IPS DF 6.9 (cell line): ENCODE measurements at regions not wholly inside any gene's neighbourhood (a gene's known extent, or its start where the extent isn't known, plus 50 kb on each side); places are given as distances from the start of the nearest gene placed in this dataset.
"Not testable (repeated sequence)": the region's sequence is repeated elsewhere in the genome, so short reads cannot be mapped to it uniquely, and the experiment has no call there.

Experiments used
- DNase-seq: peaks from one replicate; pipeline ENCODE4 v3.0.0-alpha.2; 2013; ENCODE audit warnings: low read depth, low spot score
- H3K27ac ChIP-seq: one replicate; pipeline ENCODE4 v1.5.1; 2013; ENCODE audit warnings: low read length, control low read depth
- H3K27me3 ChIP-seq: 2 replicates; pipeline ENCODE4 v1.6.1; 2013; ENCODE audit warnings: mild to moderate bottlenecking, low read length; ENCODE audit not compliant: control insufficient read depth, insufficient read depth
- H3K36me3 ChIP-seq: 2 replicates; pipeline ENCODE4 v1.6.1; 2013; ENCODE audit warnings: low read length; ENCODE audit not compliant: control insufficient read depth, insufficient read depth
- H3K4me1 ChIP-seq: 2 replicates; pipeline ENCODE4 v1.6.1; 2013; ENCODE audit warnings: low read length; ENCODE audit not compliant: control insufficient read depth, insufficient read depth
- H3K4me3 ChIP-seq: 2 replicates; pipeline ENCODE4 v1.5.1; 2013; ENCODE audit warnings: mild to moderate bottlenecking, low read length
- H3K9me3 ChIP-seq: 2 replicates; pipeline ENCODE4 v1.6.1; 2013; ENCODE audit warnings: low read length, inconsistent platforms; ENCODE audit not compliant: control insufficient read depth, insufficient read depth
- WGBS: extraction: QIAGEN DNeasy Blood & Tissue Kit; methylation state at CpG from one replicate; pipeline ENCODE4 v1.1.7; 2013; ENCODE audit warnings: mixed read lengths, missing lambda C conversion rate; ENCODE audit not compliant: insufficient read length, insufficient coverage; 5-methylcytosine and 5-hydroxymethylcytosine counted together

DNA sequence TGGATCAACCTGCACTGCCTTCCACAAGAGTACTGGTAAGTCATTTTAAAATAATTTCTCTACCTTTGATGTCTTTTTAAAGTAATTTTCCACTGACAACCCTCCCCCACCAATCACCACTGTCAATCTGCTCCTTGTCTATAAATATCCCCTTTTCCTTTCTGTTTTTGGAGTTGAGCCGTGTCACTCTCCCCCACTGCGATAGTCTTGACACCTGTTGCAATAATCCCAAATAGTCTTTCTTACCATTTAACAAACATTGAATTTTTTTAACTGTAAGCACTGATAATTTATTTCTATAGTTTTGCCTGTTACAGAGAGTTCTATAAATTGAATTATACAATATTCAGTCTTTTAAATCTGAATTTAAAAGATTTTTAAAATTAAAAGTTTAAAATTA, 420.9 kb downstream of the COL11A1 start:
- Histone ChIP-seq H3K27me3 (no peaks in the 10 kb centered on the region), H3K4me3 (no peak overlapping the region), H3K36me3 (no peaks in the 10 kb centered on the region), H3K4me1 (no peaks in the 10 kb centered on the region), H3K27ac (no peak overlapping the region), H3K9me3 (no peaks in the 10 kb centered on the region)
- WGBS = no CpG with 5 or more reads among the region's 2 CpGs
- no peak for DNase-seq

DNA sequence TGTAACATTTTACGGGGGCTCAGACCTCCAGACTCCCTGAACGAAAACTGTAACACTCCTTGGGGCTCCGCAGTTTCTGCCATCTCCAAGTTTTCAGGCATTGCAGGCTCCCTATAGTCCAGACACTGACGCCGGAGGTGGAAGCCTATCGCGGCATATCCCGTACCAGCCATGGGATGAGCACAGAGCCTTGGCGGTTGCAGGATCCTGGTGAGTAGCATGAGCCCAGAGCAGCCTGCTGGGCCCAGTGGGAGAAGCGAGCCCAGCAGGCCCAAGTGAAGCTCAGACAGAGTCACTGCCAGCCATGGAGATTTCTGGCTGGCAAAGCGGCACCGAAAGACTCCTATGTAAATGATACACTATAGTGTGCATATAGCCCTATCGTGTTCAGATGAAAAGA, 446.8 kb downstream of the COL11A1 start:
- no CpG with 5 or more reads among the region's 13 CpGs for whole genome bisulfite sequencing
- H3K9me3 ChIP-seq = no peaks in the 10 kb centered on the region
- no peak overlapping the region for H3K27ac ChIP-seq
- no peaks in the 10 kb centered on the region for H3K4me1 ChIP-seq
- H3K36me3 ChIP-seq = no peaks in the 10 kb centered on the region
- no peak overlapping the region for H3K4me3 ChIP-seq
- no peaks in the 10 kb centered on the region for H3K27me3 ChIP-seq
- DNase-seq = no peak

DNA sequence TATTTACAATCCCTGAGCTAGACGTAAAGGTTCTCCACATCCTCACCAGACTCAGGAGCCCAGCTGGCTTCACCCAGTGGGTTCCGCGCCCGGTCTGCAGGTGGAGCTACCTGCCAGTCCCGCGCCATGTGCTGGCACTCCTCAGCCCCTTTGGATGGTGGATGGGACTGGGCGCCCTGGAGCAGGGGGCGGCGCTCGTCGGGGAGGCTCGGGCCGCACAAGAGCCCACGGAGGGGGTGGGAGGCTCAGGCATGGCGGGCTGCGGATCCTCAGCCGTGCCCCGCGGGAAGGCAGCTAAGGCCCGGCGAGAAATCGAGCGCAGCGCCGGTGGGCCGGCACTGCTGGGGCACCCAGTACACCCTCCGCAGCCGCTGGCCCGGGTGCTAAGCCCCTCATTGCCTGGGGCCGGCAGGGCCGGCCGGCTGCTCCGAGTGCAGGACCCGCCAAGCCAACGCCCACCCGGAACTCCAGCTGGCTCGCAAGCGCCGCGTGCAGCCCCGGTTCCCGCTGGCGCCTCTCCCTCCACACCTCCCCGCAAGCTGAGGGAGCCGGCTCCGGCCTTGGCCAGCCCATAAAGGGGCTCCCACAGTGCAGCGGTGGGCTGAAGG, 448.3 kb downstream of the COL11A1 start:
- H3K27ac ChIP-seq, H3K4me3 ChIP-seq, H3K9me3 ChIP-seq, H3K27me3 ChIP-seq, H3K36me3 ChIP-seq, H3K4me1 ChIP-seq, DNase-seq: not testable (repeated sequence)
- WGBS = no CpG with 5 or more reads among the region's 47 CpGs

DNA sequence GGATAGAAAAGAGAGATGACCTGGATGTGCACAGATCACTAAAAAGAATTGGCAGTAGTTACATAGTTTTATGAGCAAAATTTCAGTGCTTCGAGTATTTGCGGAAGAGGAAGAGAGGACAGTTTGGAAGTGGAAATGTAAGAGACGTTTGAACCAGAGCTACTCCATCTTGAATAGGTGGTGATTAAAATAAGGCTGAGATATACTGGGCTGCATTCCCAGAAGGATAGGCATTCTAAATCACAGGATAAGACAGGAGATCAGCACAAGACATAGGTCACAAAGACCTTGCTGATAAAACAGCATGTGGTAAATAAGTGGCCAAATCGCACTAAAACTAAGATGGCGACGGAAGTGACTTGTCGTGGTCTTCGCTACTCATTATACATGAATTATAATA, 453.3 kb downstream of the COL11A1 start:
- Histone ChIP-seq H3K4me1 (no peaks in the 10 kb centered on the region; the same call in 1 of the 2 replicates), H3K4me3 (no peak overlapping the region), H3K27me3 (no peaks in the 10 kb centered on the region), H3K9me3 (no peaks in the 10 kb centered on the region), H3K27ac (no peak overlapping the region), H3K36me3 (no peaks in the 10 kb centered on the region)
- no CpG with 5 or more reads among the region's 8 CpGs for WGBS
- DNase-seq = no peak

DNA sequence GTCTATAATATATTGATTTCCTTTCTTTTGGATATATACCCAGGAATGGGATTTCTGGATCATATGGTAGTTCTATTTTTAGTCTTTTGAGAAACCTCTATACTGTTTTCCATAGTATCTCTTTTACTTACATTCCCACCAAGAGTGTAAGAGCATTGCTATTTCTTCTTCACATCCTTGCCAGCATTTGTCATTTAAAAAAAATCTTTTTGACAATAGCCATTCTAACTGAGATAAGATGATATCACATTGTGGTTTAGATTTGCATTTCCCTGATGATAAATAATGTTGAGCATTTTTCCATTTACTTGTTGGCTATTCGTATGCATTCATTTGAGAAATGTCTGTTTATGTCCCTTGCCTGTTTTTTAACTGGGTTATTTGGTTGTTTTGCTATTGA, 467.4 kb downstream of the COL11A1 start:
- no peaks in the 10 kb centered on the region for H3K9me3 ChIP-seq
- no peaks in the 10 kb centered on the region for H3K36me3 ChIP-seq
- no peak overlapping the region for H3K27ac ChIP-seq
- no CpG with 5 or more reads among the region's 1 CpG for whole genome bisulfite sequencing
- no peak overlapping the region for H3K4me3 ChIP-seq
- no peak for DNase-seq
- no peaks in the 10 kb centered on the region for H3K27me3 ChIP-seq
- no peaks in the 10 kb centered on the region for H3K4me1 ChIP-seq

DNA sequence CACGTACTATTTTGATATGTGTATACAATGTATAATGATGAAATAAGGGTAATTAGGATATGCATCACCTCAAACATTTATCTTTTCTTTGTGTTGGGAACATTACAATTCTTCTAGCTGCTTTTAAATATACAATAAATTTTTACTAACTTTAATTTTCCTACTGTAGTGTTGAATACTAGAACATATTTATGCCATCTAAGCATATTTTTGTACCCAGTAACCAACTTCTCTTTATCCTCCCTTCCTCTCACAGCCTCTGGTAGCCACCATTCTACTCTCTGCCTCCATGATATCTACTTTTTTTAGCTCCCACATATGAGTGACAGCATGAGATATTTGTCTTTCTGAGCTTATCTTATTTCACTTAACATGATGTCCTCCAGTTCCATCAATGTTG, 468.0 kb downstream of the COL11A1 start:
- no peak for DNase-seq
- no peaks in the 10 kb centered on the region for H3K9me3 ChIP-seq
- no peaks in the 10 kb centered on the region for H3K27me3 ChIP-seq
- WGBS = no CpG with 5 or more reads among the region's 1 CpG
- no peak overlapping the region for H3K27ac ChIP-seq
- no peaks in the 10 kb centered on the region for H3K4me1 ChIP-seq
- no peak overlapping the region for H3K4me3 ChIP-seq
- H3K36me3 ChIP-seq = no peaks in the 10 kb centered on the region

DNA sequence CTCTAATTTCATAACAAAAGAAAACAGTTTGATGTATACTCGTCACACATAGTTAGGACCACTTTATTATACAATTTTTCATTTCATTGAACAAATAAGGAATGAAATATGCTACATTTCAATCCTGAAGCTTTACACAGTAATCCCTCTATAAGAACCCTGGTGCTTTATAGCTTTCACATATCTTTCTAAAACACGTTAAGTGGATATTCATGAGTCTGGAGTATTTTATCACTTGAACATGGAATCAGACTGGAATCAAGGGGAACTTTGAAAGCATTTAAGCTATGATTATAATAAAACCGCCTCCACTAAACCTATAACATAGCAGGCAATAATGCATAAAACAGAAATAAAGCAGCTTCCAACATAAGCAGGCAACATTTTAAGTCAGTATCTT, 476.6 kb downstream of the COL11A1 start:
- no peaks in the 10 kb centered on the region for H3K27me3 ChIP-seq
- H3K4me3 ChIP-seq = no peak overlapping the region
- H3K27ac ChIP-seq = no peak overlapping the region
- no peaks in the 10 kb centered on the region for H3K36me3 ChIP-seq
- WGBS = no CpG with 5 or more reads among the region's 3 CpGs
- H3K9me3 ChIP-seq = no peaks in the 10 kb centered on the region
- no peaks in the 10 kb centered on the region for H3K4me1 ChIP-seq
- no peak for DNase-seq

DNA sequence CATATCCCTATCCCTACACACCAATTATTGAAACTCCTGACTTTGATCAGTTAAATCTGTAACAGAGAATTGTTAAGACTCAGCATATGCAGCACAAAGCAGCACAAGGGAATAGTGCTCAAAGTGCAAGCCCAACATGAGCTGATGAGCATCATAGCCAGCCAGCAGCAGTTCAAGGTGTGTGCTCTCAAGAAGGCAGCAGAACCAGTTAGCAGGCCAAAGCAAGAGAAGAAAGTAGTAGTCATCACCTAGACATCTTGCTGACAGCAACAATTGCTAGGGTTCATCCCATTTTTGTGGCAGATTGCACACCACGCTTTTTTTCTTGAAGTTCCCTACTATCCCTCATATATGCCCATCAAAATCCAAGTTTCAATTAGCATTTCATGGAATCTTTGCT, 478.3 kb downstream of the COL11A1 start:
- Histone ChIP-seq H3K9me3 (no peaks in the 10 kb centered on the region), H3K27ac (no peak overlapping the region), H3K4me3 (no peak overlapping the region), H3K36me3 (no peaks in the 10 kb centered on the region), H3K4me1 (no peaks in the 10 kb centered on the region), H3K27me3 (no peaks in the 10 kb centered on the region)
- no CpG with 5 or more reads among the region's 1 CpG for WGBS
- no peak for DNase-seq

DNA sequence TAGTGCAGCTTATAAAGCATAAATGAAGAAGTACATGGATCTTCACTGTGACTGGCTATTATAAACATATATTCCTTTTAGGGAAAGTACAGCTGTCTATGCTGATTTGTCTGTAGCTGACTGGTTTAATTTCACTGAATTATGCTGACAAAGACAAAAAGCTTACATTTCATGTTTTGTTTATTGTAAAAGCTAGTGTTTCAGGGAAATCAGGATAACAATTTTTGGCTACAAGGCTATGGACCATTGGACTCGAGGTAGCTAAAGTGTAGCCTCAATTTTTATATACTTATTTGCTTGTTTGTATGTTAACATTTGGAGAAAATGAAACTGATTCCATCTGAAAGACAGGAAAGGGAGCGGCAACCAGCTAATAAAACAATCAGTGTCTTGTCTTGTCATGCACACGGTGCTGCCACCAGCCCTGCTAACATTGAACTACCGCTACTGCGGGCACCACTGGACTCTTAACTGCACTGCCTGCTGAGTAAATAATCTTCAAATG, 480.2 kb downstream of the COL11A1 start:
- no peak overlapping the region for H3K27ac ChIP-seq
- no peaks in the 10 kb centered on the region for H3K36me3 ChIP-seq
- no peaks in the 10 kb centered on the region for H3K27me3 ChIP-seq
- whole genome bisulfite sequencing = no CpG with 5 or more reads among the region's 5 CpGs
- no peak for DNase-seq
- no peaks in the 10 kb centered on the region for H3K4me1 ChIP-seq
- H3K4me3 ChIP-seq = no peak overlapping the region
- H3K9me3 ChIP-seq = no peaks in the 10 kb centered on the region

DNA sequence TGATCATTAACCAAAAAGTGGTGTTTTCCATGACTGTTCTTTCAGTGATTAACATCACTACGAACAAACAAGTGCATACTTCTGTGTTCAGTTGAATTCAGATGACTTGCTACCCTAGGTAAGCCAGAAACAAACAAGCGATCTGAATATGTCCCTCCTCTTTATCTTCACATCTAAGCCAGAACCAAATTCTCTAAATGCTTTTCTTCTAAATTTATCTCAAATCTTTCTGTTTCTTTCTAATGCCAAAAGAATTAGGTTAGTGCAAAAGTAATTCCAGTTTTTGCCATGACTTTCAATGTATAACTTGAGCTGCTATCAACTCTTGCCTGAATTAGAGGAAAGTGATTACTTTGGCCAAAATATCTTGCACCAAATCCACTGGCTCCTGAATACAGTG, 481.2 kb downstream of the COL11A1 start:
- H3K36me3 ChIP-seq = no peaks in the 10 kb centered on the region
- DNase-seq = no peak
- no peak overlapping the region for H3K27ac ChIP-seq
- H3K4me1 ChIP-seq = no peaks in the 10 kb centered on the region
- WGBS = no CpG with 5 or more reads among the region's 2 CpGs
- H3K27me3 ChIP-seq = no peaks in the 10 kb centered on the region
- no peak overlapping the region for H3K4me3 ChIP-seq
- H3K9me3 ChIP-seq = no peaks in the 10 kb centered on the region

DNA sequence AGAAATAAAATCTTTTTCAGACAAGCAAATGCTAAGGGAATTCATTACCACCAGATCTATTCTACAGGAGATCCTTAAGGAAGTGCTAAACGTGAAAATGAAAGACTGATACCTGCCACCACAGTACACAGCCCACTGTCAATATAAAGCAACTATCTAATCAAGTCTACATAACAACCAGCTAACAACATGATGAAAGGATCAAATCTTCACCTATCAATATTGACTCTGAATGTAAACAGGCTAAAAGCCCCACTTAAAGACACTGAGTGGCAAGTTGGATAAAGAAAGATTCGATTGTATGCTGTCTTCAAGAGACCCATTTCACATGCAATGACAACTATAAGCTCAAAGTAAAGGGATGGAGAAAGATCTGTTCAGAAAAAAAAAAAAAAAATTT, 492.4 kb downstream of the COL11A1 start:
- no CpG with 5 or more reads among the region's 2 CpGs for WGBS
- H3K9me3 ChIP-seq = no peaks in the 10 kb centered on the region
- no peak for DNase-seq

More for the DNA sequence above, 492.4 kb downstream of the COL11A1 start:
- no peaks in the 10 kb centered on the region; the same call in 1 of the 2 replicates for H3K27me3 ChIP-seq
- H3K4me3 ChIP-seq = no peak overlapping the region
- H3K27ac ChIP-seq = no peak overlapping the region
- no peaks in the 10 kb centered on the region for H3K4me1 ChIP-seq
- no peaks in the 10 kb centered on the region for H3K36me3 ChIP-seq
